Astrocyte (in vitro differentiated cells and primary cell): ENCODE measurements at regions not wholly inside any gene's neighbourhood (a gene's known extent, or its start where the extent isn't known, plus 50 kb on each side); places are given as distances from the start of the nearest gene placed in this dataset.

Source experiments
- EZH2 ChIP-seq: IDR thresholded peaks from 2 replicates; pipeline ENCODE4 v1.6.1; 2012; ENCODE audit warnings: mild to moderate bottlenecking, low read length, inconsistent platforms; ENCODE audit not compliant: insufficient read depth
- TF ChIP-seq, protein P1 (sequence below): IDR thresholded peaks from 2 replicates; pipeline ENCODE4 v1.5.1; 2011; ENCODE audit warnings: low read depth, mild to moderate bottlenecking, inconsistent platforms, low read length, moderate library complexity; ENCODE audit not compliant: insufficient read depth

DNA sequence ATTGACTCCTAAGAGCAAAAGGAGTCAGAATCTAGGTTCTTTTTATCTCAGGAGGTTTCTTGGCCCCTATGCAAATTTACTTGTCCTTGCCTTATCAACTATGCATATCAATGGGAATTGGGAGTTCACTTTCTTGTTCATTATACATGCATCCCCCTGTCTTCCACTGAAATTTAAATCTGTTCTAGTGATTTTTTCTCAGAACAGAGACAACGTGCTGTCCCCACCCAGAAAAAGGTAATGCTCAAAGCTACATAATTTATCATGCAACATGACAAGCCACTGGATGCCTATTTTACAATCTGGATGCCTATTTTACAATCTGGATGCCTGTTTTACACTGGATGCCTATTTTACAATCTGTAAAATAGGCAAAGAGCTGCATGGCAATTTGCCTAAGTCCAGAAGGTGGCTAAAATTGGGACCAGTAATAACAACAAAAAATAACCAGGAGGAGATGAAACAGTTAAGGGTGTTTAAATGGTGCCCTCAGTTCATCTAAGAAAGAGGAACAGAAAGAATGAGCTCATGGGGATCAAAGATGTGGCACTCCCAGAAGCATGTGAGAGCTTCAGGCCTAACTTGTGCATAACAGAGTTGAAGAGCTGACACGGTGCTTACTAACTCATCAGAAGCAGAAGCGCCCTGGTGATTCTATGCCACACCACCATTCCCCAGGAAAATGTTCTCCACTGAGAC is 537.8 kb upstream of the BOD1L1 start:
- TF ChIP-seq, protein P1, sequence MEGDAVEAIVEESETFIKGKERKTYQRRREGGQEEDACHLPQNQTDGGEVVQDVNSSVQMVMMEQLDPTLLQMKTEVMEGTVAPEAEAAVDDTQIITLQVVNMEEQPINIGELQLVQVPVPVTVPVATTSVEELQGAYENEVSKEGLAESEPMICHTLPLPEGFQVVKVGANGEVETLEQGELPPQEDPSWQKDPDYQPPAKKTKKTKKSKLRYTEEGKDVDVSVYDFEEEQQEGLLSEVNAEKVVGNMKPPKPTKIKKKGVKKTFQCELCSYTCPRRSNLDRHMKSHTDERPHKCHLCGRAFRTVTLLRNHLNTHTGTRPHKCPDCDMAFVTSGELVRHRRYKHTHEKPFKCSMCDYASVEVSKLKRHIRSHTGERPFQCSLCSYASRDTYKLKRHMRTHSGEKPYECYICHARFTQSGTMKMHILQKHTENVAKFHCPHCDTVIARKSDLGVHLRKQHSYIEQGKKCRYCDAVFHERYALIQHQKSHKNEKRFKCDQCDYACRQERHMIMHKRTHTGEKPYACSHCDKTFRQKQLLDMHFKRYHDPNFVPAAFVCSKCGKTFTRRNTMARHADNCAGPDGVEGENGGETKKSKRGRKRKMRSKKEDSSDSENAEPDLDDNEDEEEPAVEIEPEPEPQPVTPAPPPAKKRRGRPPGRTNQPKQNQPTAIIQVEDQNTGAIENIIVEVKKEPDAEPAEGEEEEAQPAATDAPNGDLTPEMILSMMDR, result no peak
- TF ChIP-seq EZH2, result no peak
